ENCODE measurements at regions not wholly inside any gene's neighbourhood (a gene's known extent, or its start where the extent isn't known, plus 50 kb on each side); places are given as distances from the start of the nearest gene placed in this dataset.

GRCh38 chr13:24032252-24032651 lies 128.3 kb upstream of the SPATA13 start:
- H3K4me3 Mint-ChIP-seq (ENCODE audit: unreplicated experiment), result no peak overlapping the region
- no peaks in the 10 kb centered on the region for H3K27me3 Mint-ChIP-seq (ENCODE audit: low read depth, unreplicated experiment)
- H4K20me1 ChIP-seq (ENCODE audit: insufficient read depth, low read length), result no peaks in the 10 kb centered on the region
- no peak overlapping the region for H3K27ac ChIP-seq (ENCODE audit: low read depth, low read length)
- H3K27ac Mint-ChIP-seq (ENCODE audit: unreplicated experiment), result no peak overlapping the region
- no peaks in the 10 kb centered on the region for H3K36me3 ChIP-seq (ENCODE audit: insufficient read depth, low read length)
- peak; percentile 94 for DNase-seq (ENCODE audit: low read depth)
- no peak overlapping the region for H2AFZ ChIP-seq (ENCODE audit: low read depth, low read length)
- peak; percentile 84 for FAIRE-seq
- no peaks in the 10 kb centered on the region for H3K27me3 ChIP-seq (ENCODE audit: insufficient read depth, low read length)
- H3K4me1 Mint-ChIP-seq (ENCODE audit: low read depth, unreplicated experiment), result peaks cover 30% of the 10 kb centered on the region
- no peak overlapping the region for H3K4me3 ChIP-seq (ENCODE audit: insufficient read depth, low read depth, low read length)
- no peak overlapping the region for H3K4me2 ChIP-seq (ENCODE audit: low read length)
- no peaks in the 10 kb centered on the region for H3K9me3 ChIP-seq (ENCODE audit: insufficient read depth, low read depth, low read length)
- no peak for TF ChIP-seq EZH2 (IDR thresholded peaks at IDR 0.05; ENCODE audit: insufficient read depth, low read length)
- TF ChIP-seq CTCF (IDR thresholded peaks at IDR 0.05; ENCODE audit: insufficient read depth, low read depth, low read length), result no peak
- peaks cover 2% of the 10 kb centered on the region for H3K9me3 Mint-ChIP-seq (ENCODE audit: unreplicated experiment)
- peaks cover 1% of the 10 kb centered on the region for H3K36me3 Mint-ChIP-seq (ENCODE audit: low read depth, unreplicated experiment)
- no peaks in the 10 kb centered on the region for H3K79me2 ChIP-seq (ENCODE audit: insufficient read depth, low read length)
- no peak overlapping the region for H3K9ac ChIP-seq (ENCODE audit: low read length)
- peaks cover 25% of the 10 kb centered on the region for H3K4me1 ChIP-seq (ENCODE audit: insufficient read depth, low read length)

GRCh38 chr13:24032674-24033073 lies 127.8 kb upstream of the SPATA13 start:
- H3K4me3 ChIP-seq (ENCODE audit: insufficient read depth, low read depth, low read length), result no peak overlapping the region
- no peak for TF ChIP-seq EZH2 (IDR thresholded peaks at IDR 0.05; ENCODE audit: insufficient read depth, low read length)
- no peak for TF ChIP-seq CTCF (IDR thresholded peaks at IDR 0.05; ENCODE audit: insufficient read depth, low read depth, low read length)
- Mint-ChIP-seq H3K4me3 (ENCODE audit: unreplicated experiment) (no peak overlapping the region), H3K36me3 (ENCODE audit: low read depth, unreplicated experiment) (peaks cover 1% of the 10 kb centered on the region), H3K4me1 (ENCODE audit: low read depth, unreplicated experiment) (peaks cover 30% of the 10 kb centered on the region), H3K27me3 (ENCODE audit: low read depth, unreplicated experiment) (no peaks in the 10 kb centered on the region), H3K27ac (ENCODE audit: unreplicated experiment) (no peak overlapping the region), H3K9me3 (ENCODE audit: unreplicated experiment) (peaks cover 2% of the 10 kb centered on the region)
- FAIRE-seq (no peak), DNase-seq (ENCODE audit: low read depth) (peak; percentile 58)
- H3K79me2 ChIP-seq (ENCODE audit: insufficient read depth, low read length), result no peaks in the 10 kb centered on the region
- no peak overlapping the region for H3K4me2 ChIP-seq (ENCODE audit: low read length)
- no peak overlapping the region for H3K27ac ChIP-seq (ENCODE audit: low read depth, low read length)
- no peaks in the 10 kb centered on the region for H3K36me3 ChIP-seq (ENCODE audit: insufficient read depth, low read length)
- H3K27me3 ChIP-seq (ENCODE audit: insufficient read depth, low read length), result no peaks in the 10 kb centered on the region
- H3K4me1 ChIP-seq (ENCODE audit: insufficient read depth, low read length), result peaks cover 25% of the 10 kb centered on the region
- H4K20me1 ChIP-seq (ENCODE audit: insufficient read depth, low read length), result no peaks in the 10 kb centered on the region
- no peaks in the 10 kb centered on the region for H3K9me3 ChIP-seq (ENCODE audit: insufficient read depth, low read depth, low read length)
- H3K9ac ChIP-seq (ENCODE audit: low read length), result no peak overlapping the region
- no peak overlapping the region for H2AFZ ChIP-seq (ENCODE audit: low read depth, low read length)

- Histone ChIP-seq H2AFZ (ENCODE audit: low read depth, low read length) (no peak overlapping the region), H3K27ac (ENCODE audit: low read depth, low read length) (no peak overlapping the region), H3K4me3 (ENCODE audit: insufficient read depth, low read depth, low read length) (no peak overlapping the region), H3K4me2 (ENCODE audit: low read length) (peak overlapping the region; percentile 42), H4K20me1 (ENCODE audit: insufficient read depth, low read length) (no peaks in the 10 kb centered on the region), H3K9ac (ENCODE audit: low read length) (no peak overlapping the region), H3K36me3 (ENCODE audit: insufficient read depth, low read length) (no peaks in the 10 kb centered on the region), H3K4me1 (ENCODE audit: insufficient read depth, low read length) (peaks cover 32% of the 10 kb centered on the region), H3K27me3 (ENCODE audit: insufficient read depth, low read length) (no peaks in the 10 kb centered on the region), H3K9me3 (ENCODE audit: insufficient read depth, low read depth, low read length) (no peaks in the 10 kb centered on the region), H3K79me2 (ENCODE audit: insufficient read depth, low read length) (no peaks in the 10 kb centered on the region)
- Mint-ChIP-seq H3K27me3 (ENCODE audit: low read depth, unreplicated experiment) (no peaks in the 10 kb centered on the region), H3K27ac (ENCODE audit: unreplicated experiment) (peak overlapping the region; percentile 1), H3K36me3 (ENCODE audit: low read depth, unreplicated experiment) (peaks cover 1% of the 10 kb centered on the region), H3K4me3 (ENCODE audit: unreplicated experiment) (no peak overlapping the region), H3K9me3 (ENCODE audit: unreplicated experiment) (peaks cover 2% of the 10 kb centered on the region), H3K4me1 (ENCODE audit: low read depth, unreplicated experiment) (peaks cover 36% of the 10 kb centered on the region)
- FAIRE-seq (peak; percentile 89), DNase-seq (ENCODE audit: low read depth) (peak; percentile 96)
- TF ChIP-seq CTCF (IDR thresholded peaks at IDR 0.05; ENCODE audit: insufficient read depth, low read depth, low read length) (no peak), EZH2 (IDR thresholded peaks at IDR 0.05; ENCODE audit: insufficient read depth, low read length) (no peak)
These were observed 126.8 kb upstream of the SPATA13 start for GRCh38 chr13:24033527-24034302.

Data from astrocyte (in vitro differentiated cells and primary cell).